ENCODE measurements at regions not wholly inside any gene's neighbourhood (a gene's known extent, or its start where the extent isn't known, plus 50 kb on each side); places are given as distances from the start of the nearest gene placed in this dataset.

DNA sequence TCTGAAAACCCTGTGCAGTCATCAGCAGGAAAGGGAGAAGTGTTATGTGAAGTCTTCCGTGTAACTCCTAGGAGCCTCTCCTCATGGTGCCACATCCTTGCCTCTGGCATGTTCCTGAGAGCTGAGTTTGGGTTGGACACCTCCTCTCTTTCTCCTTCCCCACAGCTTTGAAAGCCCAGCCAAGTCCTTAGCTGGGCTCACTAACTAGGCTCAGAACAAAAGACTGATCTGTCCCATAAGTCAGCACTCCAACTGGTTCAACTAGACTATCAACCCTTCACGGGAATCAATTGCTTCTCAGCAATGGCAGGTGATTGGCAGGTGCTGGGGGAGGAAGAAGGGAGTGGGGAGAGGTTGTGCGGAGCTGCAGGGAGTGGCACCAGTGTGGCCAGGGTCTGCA is 509.9 kb upstream of the B3GAT1 start (continued):
- TF ChIP-seq, protein P1, sequence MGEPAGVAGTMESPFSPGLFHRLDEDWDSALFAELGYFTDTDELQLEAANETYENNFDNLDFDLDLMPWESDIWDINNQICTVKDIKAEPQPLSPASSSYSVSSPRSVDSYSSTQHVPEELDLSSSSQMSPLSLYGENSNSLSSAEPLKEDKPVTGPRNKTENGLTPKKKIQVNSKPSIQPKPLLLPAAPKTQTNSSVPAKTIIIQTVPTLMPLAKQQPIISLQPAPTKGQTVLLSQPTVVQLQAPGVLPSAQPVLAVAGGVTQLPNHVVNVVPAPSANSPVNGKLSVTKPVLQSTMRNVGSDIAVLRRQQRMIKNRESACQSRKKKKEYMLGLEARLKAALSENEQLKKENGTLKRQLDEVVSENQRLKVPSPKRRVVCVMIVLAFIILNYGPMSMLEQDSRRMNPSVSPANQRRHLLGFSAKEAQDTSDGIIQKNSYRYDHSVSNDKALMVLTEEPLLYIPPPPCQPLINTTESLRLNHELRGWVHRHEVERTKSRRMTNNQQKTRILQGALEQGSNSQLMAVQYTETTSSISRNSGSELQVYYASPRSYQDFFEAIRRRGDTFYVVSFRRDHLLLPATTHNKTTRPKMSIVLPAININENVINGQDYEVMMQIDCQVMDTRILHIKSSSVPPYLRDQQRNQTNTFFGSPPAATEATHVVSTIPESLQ (CRISPR knock-in tag; IDR thresholded peaks at IDR 0.05), result no peak
- TF ChIP-seq IRF2 (CRISPR knock-in tag; IDR thresholded peaks at IDR 0.05), result no peak
- TF ChIP-seq GTF2A2 (tag; IDR thresholded peaks at IDR 0.05), result no peak
- no peak for TF ChIP-seq NFYB (IDR thresholded peaks at IDR 0.05; ENCODE audit: extremely low read depth, insufficient read length)
- TF ChIP-seq, protein P2, sequence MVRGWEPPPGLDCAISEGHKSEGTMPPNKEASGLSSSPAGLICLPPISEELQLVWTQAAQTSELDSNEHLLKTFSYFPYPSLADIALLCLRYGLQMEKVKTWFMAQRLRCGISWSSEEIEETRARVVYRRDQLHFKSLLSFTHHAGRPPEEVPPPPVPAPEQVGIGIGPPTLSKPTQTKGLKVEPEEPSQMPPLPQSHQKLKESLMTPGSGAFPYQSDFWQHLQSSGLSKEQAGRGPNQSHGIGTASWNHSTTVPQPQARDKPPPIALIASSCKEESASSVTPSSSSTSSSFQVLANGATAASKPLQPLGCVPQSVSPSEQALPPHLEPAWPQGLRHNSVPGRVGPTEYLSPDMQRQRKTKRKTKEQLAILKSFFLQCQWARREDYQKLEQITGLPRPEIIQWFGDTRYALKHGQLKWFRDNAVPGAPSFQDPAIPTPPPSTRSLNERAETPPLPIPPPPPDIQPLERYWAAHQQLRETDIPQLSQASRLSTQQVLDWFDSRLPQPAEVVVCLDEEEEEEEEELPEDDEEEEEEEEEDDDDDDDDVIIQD (CRISPR knock-in tag; IDR thresholded peaks at IDR 0.05), result no peak
- no peak for TF ChIP-seq MAZ (CRISPR knock-in tag; conservative IDR thresholded peaks at IDR 0.05 in 1 of 2, IDR thresholded peaks at IDR 0.05 in 1 of 2)
- TF ChIP-seq SNRNP70 (optimal IDR thresholded peaks at IDR 0.05; ENCODE audit: low read depth, low read length), result no peak
- no peak for TF ChIP-seq TCF7L2 (IDR thresholded peaks at IDR 0.05; ENCODE audit: low read depth, low read length)
